ENCODE measurements at regions not wholly inside any gene's neighbourhood (a gene's known extent, or its start where the extent isn't known, plus 50 kb on each side); places are given as distances from the start of the nearest gene placed in this dataset.
A peak's percentile ranks its signal among the peaks of the same experiment; 100 is the strongest.

DNA sequence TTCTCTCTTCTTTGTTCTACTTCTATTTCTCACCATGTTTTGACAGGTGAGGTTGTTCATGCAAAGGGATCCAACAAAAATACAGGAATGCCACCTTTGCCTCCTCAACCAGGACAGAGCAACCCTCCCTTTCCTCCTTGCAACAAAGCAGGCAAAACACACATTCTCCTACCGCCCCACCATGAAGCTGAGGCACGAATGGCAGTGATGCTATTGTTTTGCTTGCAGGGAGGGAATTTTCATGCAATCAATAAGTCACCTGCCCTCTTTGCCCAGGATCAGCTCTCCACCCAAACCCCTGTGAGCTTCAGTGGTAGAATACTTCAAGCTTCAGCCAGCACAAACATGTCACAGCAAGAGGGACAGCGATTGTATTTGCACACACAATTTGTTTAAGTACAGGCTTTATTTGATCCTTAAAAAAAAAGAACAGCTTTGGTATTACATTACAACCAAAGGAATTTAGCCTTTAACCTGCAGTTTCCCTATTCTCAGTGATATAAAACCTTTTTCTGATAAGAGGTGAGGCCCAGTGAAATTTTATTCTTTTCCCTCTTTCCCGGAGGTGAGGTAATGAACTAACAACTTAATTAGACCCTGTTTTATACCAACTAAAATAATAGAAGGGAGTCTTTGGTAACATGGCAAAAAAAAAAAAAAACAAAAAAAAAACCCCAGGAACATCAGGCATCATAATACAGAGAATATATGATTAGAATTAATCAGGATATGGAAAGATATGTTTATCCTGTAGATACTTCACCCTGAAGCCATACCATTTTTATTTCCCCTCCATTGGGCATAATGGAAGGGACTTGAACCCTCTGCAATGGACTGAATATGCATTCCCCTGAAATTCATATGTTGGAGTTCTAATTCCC is 87.0 kb upstream of the EEA1 start:
- DNase-seq, result peak; percentile 18

DNA sequence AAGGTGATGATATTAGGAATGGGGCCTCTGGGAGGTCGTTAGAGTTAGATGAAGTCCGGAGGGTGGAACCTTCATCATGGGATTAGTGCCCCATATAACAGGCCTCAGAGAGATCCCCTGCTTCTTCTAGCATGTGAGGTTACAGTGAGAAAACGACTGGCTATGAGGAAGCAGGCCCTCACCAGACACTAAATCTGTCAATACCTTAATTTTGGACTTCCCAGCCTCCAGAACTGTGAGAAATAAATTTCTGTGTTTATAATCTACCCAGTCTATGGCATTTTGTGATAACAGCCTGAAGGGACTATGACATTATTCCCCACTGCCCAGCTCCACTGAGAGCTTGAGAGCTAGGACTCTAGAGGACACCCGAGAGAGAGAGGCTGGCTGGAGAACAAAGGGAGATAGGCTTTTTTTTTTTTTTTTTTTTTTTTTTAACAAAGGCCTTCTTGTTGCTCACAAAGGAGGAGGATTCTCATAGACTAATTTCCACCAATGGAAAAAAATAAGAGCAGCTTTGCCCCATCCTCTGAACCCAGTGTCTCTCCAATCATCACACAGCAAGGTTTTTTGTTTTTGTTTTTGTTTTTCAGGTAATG is 87.8 kb upstream of the EEA1 start:
- no peak for DNase-seq

- no peak for DNase-seq
Observed at GRCh38 chr12:93018610-93019009, 89.5 kb upstream of the EEA1 start.

GRCh38 chr12:93019212-93019927 is 90.3 kb upstream of the EEA1 start:
- no peak for DNase-seq

DNA sequence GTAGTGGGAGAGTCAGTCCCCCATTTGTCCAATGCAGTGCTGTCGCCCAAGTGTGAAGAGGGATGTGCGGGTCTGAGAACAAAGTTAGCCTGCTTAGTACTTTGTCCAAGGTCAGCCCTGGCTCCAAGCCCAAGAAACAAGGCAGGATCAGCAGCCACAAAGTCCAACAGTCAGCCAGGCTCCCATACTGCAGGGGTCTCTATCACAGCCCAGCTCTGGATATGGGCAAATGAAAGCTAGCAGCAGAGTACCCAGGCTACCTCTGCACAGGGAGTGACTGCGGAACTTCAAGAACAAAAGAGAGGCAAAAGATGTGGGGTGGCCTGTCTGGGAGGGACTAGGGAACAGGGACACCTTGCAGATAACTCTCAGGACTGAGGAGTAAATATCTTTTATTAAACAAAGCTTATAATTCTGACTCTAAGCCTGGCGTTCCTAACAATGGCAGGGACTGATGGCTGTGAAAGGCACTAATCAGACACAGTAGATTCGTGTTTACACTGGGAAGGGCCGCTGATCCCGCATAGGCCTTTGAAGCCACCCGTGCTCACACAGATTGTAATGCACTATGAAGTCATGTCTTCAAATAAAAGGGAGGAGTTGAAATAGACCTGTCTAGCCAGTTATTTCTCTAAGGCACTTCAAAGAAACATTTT is 91.0 kb upstream of the EEA1 start:
- DNase-seq, result no peak

DNA sequence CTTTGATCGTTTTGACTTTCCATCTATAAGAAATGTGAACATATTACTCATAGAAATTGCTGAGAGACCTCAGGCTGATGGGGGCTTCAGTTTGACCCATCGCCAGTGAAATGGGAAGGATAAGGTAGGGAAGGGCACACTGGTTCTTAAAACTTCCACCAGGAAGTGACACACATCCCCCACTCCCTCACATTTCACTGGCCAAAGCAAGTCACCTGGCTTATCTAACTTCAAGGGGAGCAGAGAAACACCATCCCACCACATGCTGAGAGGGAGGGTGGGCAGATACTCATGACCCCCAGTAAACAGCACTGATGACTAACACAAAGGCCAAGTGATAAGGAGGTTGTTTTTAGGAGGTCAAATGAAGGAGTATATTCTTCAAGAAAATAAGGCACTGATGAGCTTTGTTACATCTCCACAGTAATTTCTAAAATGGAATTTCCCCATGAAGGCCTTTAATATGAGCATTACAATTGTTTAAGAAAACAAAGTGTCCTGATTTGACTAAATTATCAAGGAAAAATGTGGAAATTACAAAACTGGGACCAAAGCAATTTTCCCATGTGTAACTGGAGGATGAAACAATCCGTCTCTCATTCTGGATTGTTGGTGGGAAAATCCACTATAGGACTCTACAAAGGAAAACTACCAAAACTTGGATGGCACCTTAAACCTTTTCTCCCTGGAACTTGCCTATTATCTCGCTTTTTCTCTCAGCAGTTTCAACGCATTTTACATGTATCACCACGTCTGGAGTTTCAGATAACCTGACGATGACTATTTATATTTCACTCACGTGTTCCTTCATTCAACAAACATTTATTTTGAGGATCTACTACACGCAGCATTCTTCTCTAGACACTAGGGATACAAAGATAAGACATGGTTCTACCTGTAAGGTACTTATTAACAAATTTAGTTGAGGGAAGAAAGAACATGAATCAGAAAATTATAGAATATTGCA is 91.8 kb upstream of the EEA1 start:
- no peak for DNase-seq

GRCh38 chr12:93022603-93023340 is 93.7 kb upstream of the EEA1 start:
- no peak for DNase-seq

GRCh38 chr12:93025145-93026103 is 96.3 kb upstream of the EEA1 start:
- DNase-seq, result peak; percentile 27

GRCh38 chr12:93027041-93027440 is 97.9 kb upstream of the EEA1 start:
- DNase-seq, result no peak

DNA sequence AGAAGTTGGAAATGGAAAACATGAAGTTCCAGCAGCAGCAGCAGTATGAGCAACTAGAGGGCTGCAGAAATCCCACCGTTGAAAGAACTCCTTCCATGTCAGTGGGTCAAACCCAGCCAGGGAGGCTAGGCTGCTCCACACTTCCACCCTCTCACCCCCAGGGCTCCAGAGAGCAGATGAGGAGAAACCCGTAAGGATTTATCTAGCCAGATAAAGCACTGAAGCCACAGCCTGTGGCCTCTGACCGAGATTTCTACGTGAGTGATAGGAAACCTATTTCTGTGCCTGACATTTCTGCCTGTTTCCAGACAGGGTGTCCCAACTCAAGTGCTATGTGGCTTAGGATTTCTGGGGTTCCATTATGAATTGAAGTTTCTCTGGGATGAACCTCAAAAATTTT is 100.0 kb upstream of the EEA1 start:
- DNase-seq, result no peak

DNA sequence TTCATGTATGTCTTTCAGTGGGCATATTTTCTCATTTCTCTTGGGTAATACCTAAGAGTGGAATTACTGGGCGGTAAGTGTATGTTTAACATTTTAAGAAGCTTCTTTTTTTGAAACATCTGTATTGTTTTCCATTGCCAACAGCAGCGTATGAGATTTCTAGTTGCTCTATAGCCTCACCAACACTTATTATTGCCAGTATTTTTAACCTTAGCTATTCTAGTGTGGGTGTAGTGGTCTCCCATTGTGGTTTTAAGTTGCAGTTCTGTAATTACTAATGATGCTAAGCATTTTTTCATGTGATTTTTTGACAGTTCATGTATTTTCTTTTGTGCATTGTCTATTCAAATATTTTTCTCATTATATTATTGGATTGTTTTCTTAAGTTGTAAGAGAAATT is 101.9 kb upstream of the EEA1 start:
- DNase-seq, result no peak

DNA sequence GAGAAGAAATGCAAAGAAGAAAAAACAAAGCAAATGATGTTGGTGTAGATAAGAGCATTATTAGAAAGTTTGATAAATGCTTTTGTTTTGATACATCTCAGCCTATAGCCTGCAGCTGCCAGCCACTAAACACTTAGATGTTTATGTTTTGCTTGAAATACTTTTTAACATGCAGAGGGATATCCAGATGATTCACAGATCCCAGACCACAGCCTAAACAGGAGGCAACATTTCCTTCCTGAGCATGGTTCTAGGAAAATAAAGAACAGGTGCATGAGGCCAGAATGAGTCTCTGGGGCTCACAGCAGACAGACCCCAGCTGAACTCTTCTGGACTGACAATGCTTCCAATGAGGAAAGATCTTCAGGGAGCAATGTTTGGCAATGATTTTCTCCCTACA is 103.7 kb upstream of the EEA1 start:
- no peak for DNase-seq

DNA sequence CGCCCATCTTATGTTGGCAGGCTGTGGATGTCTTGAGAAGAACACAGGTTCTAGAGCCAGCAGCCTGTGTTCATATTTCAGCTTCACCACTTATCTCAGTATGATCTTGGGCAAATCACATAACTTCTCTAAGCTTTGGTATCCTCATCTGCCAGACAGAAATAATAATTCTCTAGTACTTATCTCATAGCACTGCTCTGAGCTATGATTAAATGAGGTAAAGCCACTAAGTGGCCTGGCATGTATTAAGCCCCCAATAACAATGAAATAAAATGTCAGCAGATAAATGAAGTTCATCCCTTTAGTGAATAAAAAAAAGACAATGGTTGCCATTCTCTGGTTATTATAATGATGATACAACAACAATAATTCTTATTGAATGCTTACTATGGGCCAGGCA is 104.9 kb upstream of the EEA1 start:
- no peak for DNase-seq

DNA sequence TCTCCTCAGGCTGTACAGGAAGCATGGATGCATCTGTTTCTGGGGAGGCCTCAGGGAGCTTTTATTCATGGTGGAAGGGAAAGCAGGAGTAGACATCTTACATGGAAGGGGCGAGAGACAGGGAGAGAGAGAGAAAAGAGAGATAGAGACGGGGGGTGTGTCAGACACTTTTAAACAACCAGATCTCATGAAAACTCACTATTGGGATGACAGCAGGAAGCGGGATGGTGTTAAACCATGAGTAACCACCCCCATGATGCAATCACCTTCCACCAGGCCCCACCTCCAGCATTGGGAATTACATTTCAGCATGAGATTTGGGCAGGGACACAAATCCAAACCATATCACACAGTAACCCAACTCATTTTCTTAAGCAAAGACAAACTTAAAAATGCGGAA is 110.0 kb upstream of the EEA1 start:
- no peak for DNase-seq

DNA sequence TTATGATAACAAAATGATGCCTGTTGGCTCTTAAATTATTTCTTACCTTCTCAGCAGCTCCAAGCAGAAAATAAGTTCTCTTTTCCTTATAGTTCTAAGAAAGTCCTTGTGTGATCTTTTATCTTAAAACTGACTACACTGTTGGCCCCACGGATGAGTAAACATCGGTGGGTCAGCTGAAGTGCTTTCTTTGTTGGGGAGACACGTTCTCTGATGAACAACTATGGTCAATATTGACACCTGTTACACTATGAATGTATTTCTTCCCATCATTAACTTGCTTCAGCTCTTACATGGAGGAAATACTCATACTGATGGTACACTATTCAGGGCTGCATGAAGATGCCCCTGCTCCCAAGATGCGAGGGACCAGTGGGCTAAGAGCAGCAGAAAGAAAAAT is 110.8 kb upstream of the EEA1 start:
- no peak for DNase-seq

GRCh38 chr12:93040367-93040766 is 111.3 kb upstream of the EEA1 start:
- no peak for DNase-seq

DNA sequence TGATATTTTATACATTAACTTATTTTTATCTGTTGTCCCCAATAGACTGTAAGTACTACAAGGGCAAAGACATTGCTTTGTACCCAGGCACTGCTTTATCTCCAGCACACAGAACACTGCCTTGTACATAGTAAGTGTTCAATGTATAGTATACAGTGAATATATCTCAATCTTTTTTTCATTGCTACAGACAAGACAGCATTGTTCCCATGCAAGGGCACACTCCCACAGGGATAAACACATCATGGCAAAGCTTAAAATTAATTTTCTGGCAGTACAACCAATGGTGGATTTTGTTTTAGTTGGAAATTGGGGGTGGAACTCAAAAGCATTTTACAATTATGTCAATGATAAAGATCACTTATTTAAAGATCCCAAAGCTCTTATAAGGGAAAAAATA is 112.3 kb upstream of the EEA1 start:
- no peak for DNase-seq

GRCh38 chr12:93042283-93042682 is 113.2 kb upstream of the EEA1 start:
- DNase-seq, result no peak

DNA sequence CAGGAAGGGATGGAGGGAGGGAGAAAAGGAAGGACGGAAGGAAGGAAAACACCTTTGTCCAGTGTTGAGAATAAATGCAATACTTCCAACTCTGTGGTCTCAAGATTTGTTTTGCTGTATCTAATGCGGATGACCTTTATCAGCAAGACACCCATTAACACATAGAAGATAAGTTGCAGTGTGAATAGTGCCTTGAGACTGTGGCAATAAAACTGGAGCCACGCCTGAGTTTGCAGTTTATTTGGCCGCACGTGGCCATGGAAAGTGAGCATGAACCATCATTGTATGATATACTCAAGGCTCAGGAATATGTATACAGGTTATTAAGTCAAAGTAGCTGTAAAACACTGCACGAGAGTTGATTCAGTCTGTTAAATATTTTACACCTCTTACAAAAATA is 113.6 kb upstream of the EEA1 start:
- DNase-seq, result no peak

- no peak for DNase-seq
Observed at GRCh38 chr12:93043192-93043876, 114.2 kb upstream of the EEA1 start.
